Keratinocyte (primary cell): ENCODE measurements at regions not wholly inside any gene's neighbourhood (a gene's known extent, or its start where the extent isn't known, plus 50 kb on each side); places are given as distances from the start of the nearest gene placed in this dataset.

ENCODE experiments used
- DNase-seq: peaks from one replicate; pipeline ENCODE4 v3.0.0-alpha.2; 2011; ENCODE audit warnings: low read depth, missing footprints, low spot score
- FAIRE-seq: peaks from 2 replicates; lab custom pipeline; 2011; peaks lifted over from hg19 to GRCh38; lab: Jason Lieb, UNC
- H2AFZ ChIP-seq: 2 replicates; pipeline ENCODE4 v1.6.0; 2012; ENCODE audit warnings: low read length, control low read depth, inconsistent platforms; ENCODE audit not compliant: control insufficient read depth
- H3K27ac ChIP-seq: 2 replicates; pipeline ENCODE4 v1.5.1; 2011; ENCODE audit warnings: low read length; ENCODE audit not compliant: control insufficient read depth, insufficient read depth
- H3K27me3 ChIP-seq: 3 replicates; pipeline ENCODE4 v1.6.0; 2011; ENCODE audit warnings: low read length; ENCODE audit not compliant: control insufficient read depth, insufficient read depth; ENCODE audit errors: extremely low read depth
- H3K36me3 ChIP-seq, 2 experiments: 2 replicates in 1 of 2; 3 replicates in 1 of 2; pipeline ENCODE4 v1.5.1; 2011; ENCODE audit warnings: low read length in 2 of 2, mild to moderate bottlenecking in 1 of 2; ENCODE audit not compliant: control insufficient read depth in 2 of 2, insufficient read depth in 2 of 2; ENCODE audit errors: extremely low read depth in 1 of 2
- H3K4me1 ChIP-seq: 3 replicates; pipeline ENCODE4 v1.5.1; 2011; ENCODE audit warnings: low read length; ENCODE audit not compliant: control insufficient read depth, insufficient read depth; ENCODE audit errors: extremely low read depth
- H3K4me2 ChIP-seq: 3 replicates; pipeline ENCODE4 v1.6.0; 2011; ENCODE audit warnings: low read depth, low read length; ENCODE audit not compliant: control insufficient read depth, insufficient read depth; ENCODE audit errors: extremely low read depth
- H3K4me3 ChIP-seq, 3 experiments: fragments of 200-600 bp in 1 of 3; sonication (generic) in 1 of 3; 2 replicates in 2 of 3; 3 replicates in 1 of 3; pipeline ENCODE4 v1.5.1; 2011 to 2016; ENCODE audit warnings: low read length in 3 of 3, mild to moderate bottlenecking in 3 of 3, control low read depth in 2 of 3, inconsistent platforms in 1 of 3, low read depth in 1 of 3, mixed read lengths in 1 of 3, mixed run types in 1 of 3, moderate library complexity in 1 of 3; ENCODE audit not compliant: control insufficient read depth in 2 of 3, insufficient read depth in 2 of 3; ENCODE audit errors: extremely low read depth in 1 of 3
- H3K79me2 ChIP-seq: 2 replicates; pipeline ENCODE4 v1.6.0; 2012; ENCODE audit warnings: low read length; ENCODE audit not compliant: control insufficient read depth, insufficient read depth
- H3K9ac ChIP-seq: 3 replicates; pipeline ENCODE4 v1.6.0; 2011; ENCODE audit warnings: low read length; ENCODE audit not compliant: control insufficient read depth, insufficient read depth; ENCODE audit errors: extremely low read depth
- H3K9me1 ChIP-seq: 3 replicates; pipeline ENCODE4 v1.6.0; 2011; ENCODE audit warnings: low read length; ENCODE audit not compliant: control insufficient read depth, insufficient read depth; ENCODE audit errors: extremely low read depth
- H3K9me3 ChIP-seq: 2 replicates; pipeline ENCODE4 v1.5.1; 2012; ENCODE audit warnings: low read depth, low read length; ENCODE audit not compliant: control insufficient read depth
- H4K20me1 ChIP-seq: 3 replicates; pipeline ENCODE4 v1.6.0; 2011; ENCODE audit warnings: low read length; ENCODE audit not compliant: control insufficient read depth, insufficient read depth; ENCODE audit errors: extremely low read depth
- CTCF ChIP-seq, 3 experiments: IDR thresholded peaks in 1 of 3; conservative IDR thresholded peaks in 1 of 3; optimal IDR thresholded peaks in 1 of 3; 2 replicates in 2 of 3; 3 replicates in 1 of 3; pipeline versions ENCODE3 to v1.5.1; 2011; ENCODE audit warnings: low read length in 3 of 3, mild to moderate bottlenecking in 3 of 3, moderate library complexity in 2 of 3, control low read depth in 1 of 3, inconsistent platforms in 1 of 3; ENCODE audit not compliant: insufficient read depth in 2 of 3; ENCODE audit errors: extremely low read depth in 1 of 3
- EZH2 ChIP-seq: IDR thresholded peaks from one replicate; pipeline ENCODE4 v1.6.1; 2012; ENCODE audit warnings: inconsistent platforms, mild to moderate bottlenecking, low read length, moderate library complexity
- dilution Hi-C: fragments of 300-500 bp; cut with MboI; formaldehyde crosslinking; loops from one replicate; pipeline ENCODE4 v1.7.0; 2020; ENCODE audit warnings: low sequenced_read_pairs; ENCODE audit not compliant: extremely low pct_ligation_motif_present

DNA sequence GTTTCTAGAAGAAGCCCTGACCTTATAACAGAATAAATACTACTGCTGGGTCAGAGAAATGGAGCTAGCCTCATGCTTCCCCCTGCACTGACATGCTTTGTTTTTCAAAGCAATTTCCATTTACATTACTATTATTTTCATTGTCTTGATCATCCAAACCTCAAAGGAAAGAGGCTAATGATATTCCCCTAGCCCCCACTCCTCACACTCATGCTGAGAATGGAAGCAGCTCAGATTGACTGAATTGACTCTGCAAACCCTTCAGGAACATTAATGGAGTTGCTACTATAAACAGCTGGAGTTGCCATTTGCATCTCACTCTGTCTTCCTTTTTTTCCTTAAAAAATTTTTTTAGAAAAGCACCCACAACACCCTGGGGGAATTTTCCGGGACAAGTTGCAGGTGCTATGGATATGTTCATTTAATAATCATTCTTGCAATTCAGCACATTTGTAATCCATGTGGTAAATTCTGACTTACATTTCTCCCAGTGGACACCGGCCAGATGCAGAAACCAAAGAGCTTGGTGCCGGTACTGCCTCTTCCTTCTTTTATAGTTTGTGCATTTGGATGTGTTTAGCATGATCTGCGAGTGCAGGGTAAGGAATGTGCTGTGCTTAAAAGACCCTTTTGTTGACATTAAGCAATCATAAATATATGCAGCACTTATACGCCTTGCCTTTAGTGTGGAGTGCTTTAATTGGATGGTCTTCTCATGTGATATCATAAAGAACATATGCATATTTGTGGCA lies 103.3 kb upstream of the OSR1 start:
- H2AFZ ChIP-seq: no peak overlapping the region
- H3K9me3 ChIP-seq: no peaks in the 10 kb centered on the region
- DNase-seq (no peak), FAIRE-seq (no peak)
- H4K20me1 ChIP-seq: no peaks in the 10 kb centered on the region
- no peaks in the 10 kb centered on the region for H3K79me2 ChIP-seq
- no peaks in the 10 kb centered on the region for H3K4me1 ChIP-seq
- H3K4me2 ChIP-seq: no peak overlapping the region
- H3K27ac ChIP-seq: no peak overlapping the region
- TF ChIP-seq CTCF (optimal IDR thresholded peaks at IDR 0.05 in 1 of 3, IDR thresholded peaks at IDR 0.05 in 1 of 3, conservative IDR thresholded peaks at IDR 0.05 in 1 of 3; ENCODE audit: extremely low read depth in 1 of 3, insufficient read depth in 2 of 3, low read length in 3 of 3) (no peak), EZH2 (no peak)
- H3K9ac ChIP-seq: no peak overlapping the region
- dilution Hi-C loops: no loop called here
- H3K4me3 ChIP-seq: no peak overlapping the region
- H3K36me3 ChIP-seq: no peaks in the 10 kb centered on the region
- no peaks in the 10 kb centered on the region for H3K9me1 ChIP-seq
- no peaks in the 10 kb centered on the region for H3K27me3 ChIP-seq

- Histone ChIP-seq H3K36me3 (no peaks in the 10 kb centered on the region), H4K20me1 (no peaks in the 10 kb centered on the region), H3K9ac (no peak overlapping the region), H3K27ac (no peak overlapping the region), H3K9me1 (no peaks in the 10 kb centered on the region), H2AFZ (no peak overlapping the region), H3K9me3 (no peaks in the 10 kb centered on the region), H3K4me2 (no peak overlapping the region), H3K4me3 (no peak overlapping the region), H3K79me2 (no peaks in the 10 kb centered on the region), H3K27me3 (no peaks in the 10 kb centered on the region), H3K4me1 (no peaks in the 10 kb centered on the region)
- DNase-seq (no peak), FAIRE-seq (no peak)
- dilution Hi-C loops: no loop called here
- TF ChIP-seq CTCF (optimal IDR thresholded peaks at IDR 0.05 in 1 of 3, IDR thresholded peaks at IDR 0.05 in 1 of 3, conservative IDR thresholded peaks at IDR 0.05 in 1 of 3; ENCODE audit: extremely low read depth in 1 of 3, insufficient read depth in 2 of 3, low read length in 3 of 3): no peak
- no peak for TF ChIP-seq EZH2
These were observed 102.3 kb upstream of the OSR1 start for GRCh38 chr2:19460761-19461160.
